K562 (cell line): ENCODE measurements at regions not wholly inside any gene's neighbourhood (a gene's known extent, or its start where the extent isn't known, plus 50 kb on each side); places are given as distances from the start of the nearest gene placed in this dataset.

Experiments
- ATAC-seq: fragments of 200-7000 bp; cut with Tn5 transposase; 3 replicates; pipeline ENCODE4 v1.9.1; 2020; ENCODE audit warnings: moderate library complexity
- BruUV-seq: library from RNA; stranded (reverse); fragments of 400-500 nt; replicated peaks from 2 replicates; lab custom pipeline; 2021; lab: Mats Ljungman, UMichigan
- CTCF ChIA-PET: fragments of 300-600 bp; formaldehyde crosslinking; extraction: SDS; loops from one replicate; lab custom pipeline; 2021; ENCODE audit warnings: low intra/inter-chr PET ratio; lab: Yijun Ruan, JAX
- POLR2A ChIA-PET: fragments of 300-600, 350-650 bp; sonication (Branson Sonifier 250); formaldehyde crosslinking; extraction: SDS; loops from one replicate; lab custom pipeline; 2021; ENCODE audit warnings: antibody characterized with exemption, inconsistent platforms; lab: Yijun Ruan, JAX
- DNase-seq, 4 experiments: peaks; one replicate each; pipeline versions ENCODE4 v3.0.0 to v3.0.0-alpha.2; 2011 to 2018; ENCODE audit warnings: low spot score in 3 of 4, mixed read lengths in 3 of 4; ENCODE audit errors: extremely low read depth in 1 of 4
- FAIRE-seq: peaks from 2 replicates; lab custom pipeline; 2011; peaks lifted over from hg19 to GRCh38; lab: Jason Lieb, UNC
- H2AFZ ChIP-seq: 2 replicates; pipeline ENCODE4 v1.6.0; 2011; ENCODE audit warnings: low read depth, low read length, control low read depth, inconsistent platforms
- H3K27ac ChIP-seq: fragments of 200-600 bp; 3 replicates; pipeline ENCODE4 v1.8.0; 2011; ENCODE audit warnings: low read depth, mild to moderate bottlenecking, control low read depth, inconsistent platforms, low read length, moderate library complexity, mixed read lengths; ENCODE audit errors: extremely low read depth
- H3K27me3 ChIP-seq, 2 experiments: fragments of 300-600 bp in 1 of 2; 2 replicates in 1 of 2; 3 replicates in 1 of 2; pipeline versions ENCODE4 v1.6.0 to v1.8.0; 2011; ENCODE audit warnings: inconsistent platforms in 2 of 2, low read length in 2 of 2, mild to moderate bottlenecking in 1 of 2, mixed read lengths in 1 of 2, moderate library complexity in 1 of 2; ENCODE audit not compliant: control insufficient read depth in 2 of 2, insufficient read depth in 2 of 2
- H3K36me3 ChIP-seq: fragments of 300-600 bp; 3 replicates; pipeline ENCODE4 v1.8.0; 2011; ENCODE audit warnings: mild to moderate bottlenecking, low read length, inconsistent platforms; ENCODE audit not compliant: control insufficient read depth, insufficient read depth
- H3K4me1 ChIP-seq, 2 experiments: fragments of 200-600 bp in 1 of 2; replicated peaks in 1 of 2; 2 replicates in 1 of 2; 3 replicates in 1 of 2; pipeline versions ENCODE4 v1.5.1 to v1.8.0; 2011; ENCODE audit warnings: inconsistent platforms in 2 of 2, low read length in 2 of 2, mild to moderate bottlenecking in 1 of 2, mixed read lengths in 1 of 2, moderate library complexity in 1 of 2; ENCODE audit not compliant: control insufficient read depth in 2 of 2, insufficient read depth in 2 of 2
- H3K4me2 ChIP-seq: 2 replicates; pipeline ENCODE4 v1.6.1; 2011; ENCODE audit warnings: low read length, control low read depth, inconsistent platforms, mixed read lengths; ENCODE audit not compliant: insufficient read depth
- H3K4me3 ChIP-seq: fragments of 200-600 bp; sonication (generic), shearing (Covaris generic); 2 replicates; pipeline ENCODE4 v1.5.1; 2016; ENCODE audit warnings: control low read depth, inconsistent platforms
- H3K79me2 ChIP-seq: fragments of 200-600 bp; 3 replicates; pipeline ENCODE4 v1.8.0; 2011; ENCODE audit warnings: low read length, inconsistent platforms; ENCODE audit not compliant: control insufficient read depth, insufficient read depth
- H3K9ac ChIP-seq, 2 experiments: 2 replicates each; pipeline versions ENCODE4 v1.6.0 to v1.6.1; 2011; ENCODE audit warnings: low read depth in 2 of 2, low read length in 2 of 2, control low read depth in 1 of 2, inconsistent platforms in 1 of 2, mild to moderate bottlenecking in 1 of 2, mixed read lengths in 1 of 2; ENCODE audit not compliant: insufficient read depth in 1 of 2
- H3K9me1 ChIP-seq: one replicate; pipeline ENCODE4 v1.6.0; 2011; ENCODE audit warnings: inconsistent platforms, mild to moderate bottlenecking, low read length, moderate library complexity; ENCODE audit not compliant: control insufficient read depth, insufficient read depth
- H3K9me3 ChIP-seq: replicated peaks from 2 replicates; pipeline ENCODE4 v1.5.1; 2011; ENCODE audit warnings: low read depth, low read length, inconsistent platforms; ENCODE audit not compliant: control insufficient read depth, insufficient read depth
- H4K20me1 ChIP-seq: replicated peaks from 2 replicates; pipeline ENCODE4 v1.6.1; 2011; ENCODE audit warnings: low read length, inconsistent platforms, mixed read lengths; ENCODE audit not compliant: control insufficient read depth, insufficient read depth
- CBX1 ChIP-seq: sonication (generic); IDR thresholded peaks from 2 replicates; pipeline ENCODE4 v1.6.1; 2016; ENCODE audit warnings: antibody characterized with exemption, low read depth, mild to moderate bottlenecking
- CHD1 ChIP-seq: fragments of 200-600 bp; sonication (generic); IDR thresholded peaks from one replicate; pipeline ENCODE4 v1.6.1; 2012; ENCODE audit warnings: mild to moderate bottlenecking, moderate library complexity, low read length, inconsistent platforms
- ELF1 ChIP-seq: fragments of 200-800 bp; sonication (Bioruptor generic); IDR thresholded peaks from 2 replicates; pipeline ENCODE4 v1.6.1; 2016; ENCODE audit warnings: missing genetic modification characterization, missing compliant biosample characterization
- FOXA3 ChIP-seq, 2 experiments: fragments of 450-650 bp in 1 of 2; sonication (generic) in 1 of 2; formaldehyde crosslinking; IDR thresholded peaks in 1 of 2; conservative IDR thresholded peaks in 1 of 2; 2 replicates each; pipeline versions ENCODE4 v1.4.0 to v1.8.0; 2020 to 2022; ENCODE audit warnings: mild to moderate bottlenecking in 2 of 2, missing genetic modification reagents in 1 of 2
- GTF2F1 ChIP-seq: IDR thresholded peaks from 2 replicates; pipeline ENCODE4 v1.6.1; 2011; ENCODE audit warnings: low read depth, low read length, improper control_type of control experiment
- KDM5B ChIP-seq: fragments of 200-600 bp; sonication (generic); IDR thresholded peaks from 2 replicates; pipeline ENCODE4 v1.6.1; 2012; ENCODE audit warnings: low read depth, mild to moderate bottlenecking, moderate library complexity, low read length, control low read depth, inconsistent platforms; ENCODE audit not compliant: insufficient replicate concordance
- MTA3 ChIP-seq: fragments of 450-650 bp; formaldehyde crosslinking; IDR thresholded peaks from 2 replicates; pipeline ENCODE4 v1.6.1; 2017; ENCODE audit warnings: mild to moderate bottlenecking, borderline replicate concordance
- NUFIP1 ChIP-seq: fragments of 450-650 bp; IDR thresholded peaks from 2 replicates; pipeline ENCODE4 v1.6.1; 2018; ENCODE audit not compliant: partially characterized antibody
- RAD21 ChIP-seq, 2 experiments: fragments of 250-450 bp in 1 of 2; fragments of 450-650 bp in 1 of 2; sonication (Bioruptor Pico) in 1 of 2; formaldehyde crosslinking in 1 of 2; IDR thresholded peaks in 1 of 2; conservative IDR thresholded peaks in 1 of 2; 2 replicates each; pipeline versions ENCODE4 v1.4.0 to v1.8.0; 2020 to 2022; ENCODE audit warnings: mild to moderate bottlenecking in 2 of 2, moderate library complexity in 1 of 2
- SMARCA5 ChIP-seq: fragments of 450-650 bp; IDR thresholded peaks from 2 replicates; pipeline ENCODE4 v1.6.1; 2016
- SPI1 ChIP-seq: IDR thresholded peaks from 2 replicates; pipeline ENCODE4 v1.6.1; 2011; ENCODE audit warnings: low read depth, low read length, control low read depth, borderline replicate concordance
- SRSF7 ChIP-seq: fragments of 200-400 bp; formaldehyde crosslinking; optimal IDR thresholded peaks from 2 replicates; pipeline ENCODE3; 2017; ENCODE audit warnings: mild to moderate bottlenecking, low read depth, low read length
- SRSF9 ChIP-seq: fragments of 200-400 bp; formaldehyde crosslinking; IDR thresholded peaks from 2 replicates; pipeline ENCODE4 v1.6.1; 2017; ENCODE audit warnings: low read depth, low read length, borderline replicate concordance
- TCF15 ChIP-seq: fragments of 250-450 bp; sonication (Bioruptor Pico); IDR thresholded peaks from 2 replicates; pipeline ENCODE4 v1.8.0; 2022; ENCODE audit warnings: moderate library complexity, mild to moderate bottlenecking, inconsistent platforms
- TEAD4 ChIP-seq, 2 experiments: sonication (generic) in 1 of 2; formaldehyde crosslinking in 1 of 2; IDR thresholded peaks; 2 replicates each; pipeline versions ENCODE4 v1.6.1 to v1.8.0; 2012 to 2022; ENCODE audit warnings: borderline replicate concordance in 1 of 2, inconsistent platforms in 1 of 2, low read length in 1 of 2, mild to moderate bottlenecking in 1 of 2, missing genetic modification reagents in 1 of 2
- TSHZ1 ChIP-seq: fragments of 250-450 bp; sonication (Bioruptor Pico); IDR thresholded peaks from 2 replicates; pipeline ENCODE4 v1.4.0; 2020; ENCODE audit warnings: mild to moderate bottlenecking, moderate library complexity
- ZNF699 ChIP-seq: fragments of 250-450 bp; sonication (Bioruptor Pico); IDR thresholded peaks from 2 replicates; pipeline ENCODE4 v1.8.0; 2021; ENCODE audit warnings: mild to moderate bottlenecking, moderate library complexity; ENCODE audit not compliant: insufficient replicate concordance
- WGBS: fragments of 100-300 bp; shearing (Covaris generic); methylation state at CpG from one replicate; pipeline ENCODE4 v1.1.6; 2016; ENCODE audit warnings: low coverage, mixed read lengths; ENCODE audit not compliant: insufficient coverage; ENCODE audit errors: missing lambda C conversion rate; 5-methylcytosine and 5-hydroxymethylcytosine counted together
- in situ Hi-C: fragments of 300-500 bp; cut with MboI; formaldehyde crosslinking; loops from 4 replicates; pipeline ENCODE4 v1.15.0; 2018; ENCODE audit warnings: inconsistent platforms, mixed read lengths
- intact Hi-C: fragments of 100-400 bp; cut with micrococcal nuclease; formaldehyde crosslinking; loops from 2 replicates; pipeline ENCODE4 v1.14.2; 2022

- no peak for TF ChIP-seq FOXA3 (CRISPR knock-in tag; conservative IDR thresholded peaks at IDR 0.05 in 1 of 2, IDR thresholded peaks at IDR 0.05 in 1 of 2)
- TF ChIP-seq GTF2F1 = no peak
- no peak for TF ChIP-seq SPI1
- TF ChIP-seq RAD21 (CRISPR knock-in tag; conservative IDR thresholded peaks at IDR 0.05 in 1 of 2, IDR thresholded peaks at IDR 0.05 in 1 of 2) = peak; percentile 78 to 80
- TF ChIP-seq, all 486 proteins: peak for 4
Observed at GRCh38 chr18:67217551-67218166, 298.9 kb downstream of the DSEL start (continued).

- no peaks in the 10 kb centered on the region for H3K79me2 ChIP-seq
- no peak overlapping the region for H3K27ac ChIP-seq
- no peak overlapping the region for H3K4me3 ChIP-seq
- no peaks in the 10 kb centered on the region for H3K36me3 ChIP-seq
- intact Hi-C loops (loop anchor here (5.0 kb wide), 2 partner anchors 1445 to 1520 kb away; no protein-coding TSS in a partner anchor), in situ Hi-C loops (loop anchor here (25.0 kb wide), 1 partner anchor 1445 kb away; no protein-coding TSS in a partner anchor)
- H3K27me3 ChIP-seq = no peaks in the 10 kb centered on the region
- no TSS peak for BruUV-seq
- 0% methylated on average over 1 of the region's 1 CpG for WGBS
- FAIRE-seq (no peak), DNase-seq (no peak), ATAC-seq (no peak)
- no peak overlapping the region for H3K9ac ChIP-seq
- no peaks in the 10 kb centered on the region for H3K4me1 ChIP-seq
- no peaks in the 10 kb centered on the region for H4K20me1 ChIP-seq
- H3K4me2 ChIP-seq = no peak overlapping the region
- ChIA-PET POLR2A (no interaction called here), CTCF (no interaction called here)
- H2AFZ ChIP-seq = no peak overlapping the region
- no peaks in the 10 kb centered on the region for H3K9me1 ChIP-seq
- no peaks in the 10 kb centered on the region for H3K9me3 ChIP-seq
- no peak for TF ChIP-seq TEAD4 (IDR thresholded peaks at IDR 0.05; ENCODE audit: low read length)
- no peak for TF ChIP-seq TEAD4 (CRISPR knock-in tag; IDR thresholded peaks at IDR 0.05; ENCODE audit: borderline replicate concordance)
- no peak for TF ChIP-seq SMARCA5
- no peak for TF ChIP-seq SRSF7
- no peak for TF ChIP-seq KDM5B
- no peak for TF ChIP-seq SRSF9
- no peak for TF ChIP-seq TCF15 (CRISPR knock-in tag)
- no peak for TF ChIP-seq MTA3
- no peak for TF ChIP-seq CHD1
- no peak for TF ChIP-seq ZNF699 (CRISPR knock-in tag)
- no peak for TF ChIP-seq NUFIP1
- TF ChIP-seq CBX1 = no peak
- no peak for TF ChIP-seq TSHZ1 (CRISPR knock-in tag)
- TF ChIP-seq ELF1 (tag) = no peak
Observed at GRCh38 chr18:67216846-67217245, 299.7 kb downstream of the DSEL start.
